GM19452 (cell line): ENCODE measurements at regions not wholly inside any gene's neighbourhood (a gene's known extent, or its start where the extent isn't known, plus 50 kb on each side); places are given as distances from the start of the nearest gene placed in this dataset.
"Not testable (repeated sequence)": the region's sequence is repeated elsewhere in the genome, so short reads cannot be mapped to it uniquely, and the experiment has no call there.

Experiments
- ATAC-seq: cut with Tn5 transposase; IDR thresholded peaks from one replicate; pipeline ENCODE4 v1.9.1; 2021; ENCODE audit not compliant: unreplicated experiment

- ATAC-seq, result no peak
These were observed 193.7 kb downstream of the TTC39B start for GRCh38 chr9:15113288-15113687.

DNA sequence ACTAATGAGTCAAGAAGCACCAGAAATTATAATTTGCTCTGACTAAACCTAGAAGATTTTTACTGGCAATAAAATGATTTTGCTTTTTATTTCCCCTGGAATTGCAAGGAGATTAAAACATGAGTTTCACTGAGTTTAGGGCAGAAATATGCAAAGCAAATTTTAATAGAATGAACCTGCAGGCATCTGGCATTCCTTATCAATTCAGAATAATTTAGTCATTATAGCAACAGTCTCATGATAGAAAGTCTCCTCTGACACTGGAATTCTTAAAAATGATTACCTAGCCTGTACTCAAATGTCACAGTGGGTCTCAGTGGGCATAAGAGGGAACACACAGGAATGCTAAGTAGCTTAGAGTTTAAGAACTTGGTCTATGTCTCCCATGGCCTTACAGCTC, 195.9 kb downstream of the TTC39B start:
- ATAC-seq, result no peak

GRCh38 chr9:15104826-15105420, 194.7 kb upstream of the FREM1 start:
- ATAC-seq, result peak; percentile 90

GRCh38 chr9:15103290-15103689, 193.1 kb upstream of the FREM1 start:
- ATAC-seq, result no peak

- ATAC-seq, result no peak
These were observed 190.9 kb upstream of the FREM1 start for GRCh38 chr9:15101095-15101494.

GRCh38 chr9:15100571-15100970, 190.3 kb upstream of the FREM1 start:
- no peak for ATAC-seq

DNA sequence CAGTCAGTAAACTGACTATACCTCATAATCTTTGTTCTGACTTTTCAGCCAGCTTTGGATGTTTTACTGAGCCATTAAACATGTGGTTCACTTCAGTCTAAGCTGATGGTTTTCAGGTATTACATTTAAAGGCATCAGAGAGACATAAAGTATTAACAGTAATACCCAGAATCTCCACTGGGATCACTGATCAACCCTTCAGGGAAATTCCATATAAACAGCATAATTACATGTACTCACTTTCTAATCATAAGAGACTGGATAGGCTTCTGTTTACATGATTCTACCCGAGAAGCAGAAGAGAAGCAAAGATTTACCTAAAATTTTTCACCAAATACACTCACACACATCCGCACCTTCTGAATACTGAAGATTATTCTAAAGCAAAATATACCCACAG, 186.7 kb upstream of the FREM1 start:
- no peak for ATAC-seq

GRCh38 chr9:15086778-15087324, 176.6 kb upstream of the FREM1 start:
- no peak for ATAC-seq

- ATAC-seq, result no peak
These were observed 176.0 kb upstream of the FREM1 start for GRCh38 chr9:15086156-15086763.

DNA sequence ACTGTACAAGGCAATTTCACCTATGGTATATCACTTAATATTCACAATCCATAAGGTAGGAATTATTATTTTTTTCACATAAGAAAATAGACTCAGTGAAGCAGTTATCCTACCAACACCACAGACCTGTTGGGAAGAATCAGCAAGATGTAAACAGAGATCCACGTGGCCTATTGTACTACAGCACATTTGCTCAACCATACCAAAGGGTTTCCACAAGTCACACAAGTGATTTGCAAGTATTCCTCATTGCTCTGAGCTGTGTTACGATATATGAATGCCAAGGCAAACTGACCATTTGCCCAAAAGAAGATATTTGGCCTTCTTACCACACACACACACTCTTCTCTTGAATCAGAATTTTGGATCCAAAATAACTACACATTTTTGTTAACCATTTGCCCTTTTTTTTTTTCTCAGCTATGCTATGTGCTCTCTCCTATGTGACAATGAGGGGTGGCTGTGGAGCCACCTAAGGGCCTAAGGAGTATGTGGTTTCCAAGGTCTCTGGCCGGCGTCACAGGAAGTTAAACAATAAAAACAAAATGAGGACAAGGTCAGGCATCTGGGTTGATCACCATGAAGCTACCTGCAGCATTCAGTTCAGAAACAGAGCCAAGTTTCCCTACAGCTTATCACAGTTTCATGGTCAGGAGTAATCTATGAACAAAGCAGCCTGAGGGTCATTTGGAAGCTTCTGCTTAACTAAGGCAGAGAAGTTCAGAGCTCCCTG, 171.0 kb upstream of the FREM1 start:
- no peak for ATAC-seq

- no peak for ATAC-seq
These were observed 170.2 kb upstream of the FREM1 start for GRCh38 chr9:15080401-15080800.

GRCh38 chr9:15079989-15080388, 169.8 kb upstream of the FREM1 start:
- no peak for ATAC-seq

GRCh38 chr9:15077946-15078729, 167.9 kb upstream of the FREM1 start:
- no peak for ATAC-seq

DNA sequence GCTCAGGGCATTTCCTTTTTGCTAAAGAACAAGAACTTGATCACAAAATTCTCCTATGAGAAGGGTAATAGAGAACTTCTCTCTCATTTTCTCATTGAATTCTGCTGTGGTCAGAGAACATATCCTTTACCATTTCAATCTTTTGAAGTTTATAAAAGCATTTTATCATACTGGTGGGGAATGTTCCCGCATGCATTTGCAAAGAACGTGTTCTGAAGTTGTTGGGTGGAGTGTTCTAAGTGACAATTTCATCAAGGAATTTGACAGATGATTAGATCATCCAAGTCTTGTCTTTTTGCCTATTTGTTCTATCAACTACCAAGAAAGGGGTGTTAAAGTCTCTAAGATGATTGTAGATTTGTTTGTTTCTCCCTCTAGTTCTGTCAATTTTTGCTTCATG, 163.4 kb upstream of the FREM1 start:
- ATAC-seq, result no peak

DNA sequence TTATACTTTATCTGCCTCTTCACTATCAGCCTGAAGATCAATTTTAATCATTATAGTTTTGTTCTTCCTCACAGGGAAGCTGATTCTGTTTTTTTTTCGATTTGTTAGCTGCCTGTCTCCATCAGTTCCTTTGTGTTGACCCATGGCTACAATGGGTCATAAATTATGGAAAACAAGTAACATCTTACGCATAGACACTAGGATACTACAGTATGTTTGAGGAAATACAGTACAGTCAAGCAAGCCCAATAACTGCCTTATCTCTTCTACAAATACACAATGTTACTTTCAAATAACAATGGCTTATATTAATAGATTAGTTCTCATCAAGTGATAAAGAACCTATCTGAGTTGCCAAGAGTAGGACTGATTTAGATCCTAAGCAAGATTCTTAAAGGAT, 160.5 kb upstream of the FREM1 start:
- ATAC-seq, result no peak

GRCh38 chr9:15069106-15069505, 158.9 kb upstream of the FREM1 start:
- ATAC-seq, result no peak

- no peak for ATAC-seq
These were observed 158.0 kb upstream of the FREM1 start for GRCh38 chr9:15068261-15068660.

- no peak for ATAC-seq
These were observed 148.8 kb upstream of the FREM1 start for GRCh38 chr9:15059003-15059402.

DNA sequence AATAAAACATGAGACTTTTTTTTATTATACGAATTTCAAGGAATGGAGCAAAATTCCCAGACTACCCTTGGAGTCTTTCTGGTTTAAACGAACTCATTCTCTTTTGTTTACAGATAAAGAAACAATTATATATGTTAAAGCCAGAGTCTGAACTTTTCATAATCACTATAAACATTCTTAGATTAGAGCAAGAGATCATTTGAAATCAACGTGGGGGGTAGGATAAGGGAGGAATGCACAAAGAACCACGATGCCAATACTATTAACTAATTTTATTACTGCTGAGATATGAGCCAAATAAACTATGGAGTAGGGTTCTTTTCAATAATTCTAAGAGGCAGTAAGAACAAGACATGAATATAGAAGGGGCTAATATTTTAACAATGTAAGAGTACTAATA, 148.0 kb upstream of the FREM1 start:
- no peak for ATAC-seq

GRCh38 chr9:15055284-15055683, 145.1 kb upstream of the FREM1 start:
- ATAC-seq, result not testable (repeated sequence)

DNA sequence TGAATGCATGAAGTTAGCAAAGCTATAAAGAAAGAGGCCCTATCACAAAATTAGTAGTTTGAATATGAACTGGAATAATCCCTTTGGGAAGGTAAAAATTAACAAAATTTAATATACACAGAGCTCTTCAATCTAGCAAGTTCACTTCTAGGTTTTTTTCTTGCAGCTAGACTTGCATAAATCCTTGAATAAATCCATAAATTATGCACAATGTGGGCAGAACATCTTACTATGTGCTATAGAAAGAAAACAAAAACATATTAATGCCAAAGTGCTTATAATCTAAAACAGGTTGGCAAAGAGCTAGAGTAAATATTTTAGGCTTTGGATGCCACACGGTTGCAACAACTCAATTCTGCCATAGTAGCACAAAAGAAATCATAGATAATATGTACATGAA, 138.5 kb upstream of the FREM1 start:
- no peak for ATAC-seq
